Kidney (tissue), 13 donors: ENCODE measurements at regions not wholly inside any gene's neighbourhood (a gene's known extent, or its start where the extent isn't known, plus 50 kb on each side); places are given as distances from the start of the nearest gene placed in this dataset.
"Not testable (repeated sequence)": the region's sequence is repeated elsewhere in the genome, so short reads cannot be mapped to it uniquely, and the experiment has no call there.

Experiments
- DNase-seq, 5 donors: peaks; one replicate each; pipeline ENCODE4 v3.0.0-alpha.2; 2013 to 2020
- FAIRE-seq: peaks from 2 replicates; lab custom pipeline; 2012; peaks lifted over from hg19 to GRCh38; lab: Jason Lieb, UNC
- H3K27ac ChIP-seq, 2 donors: one replicate each; pipeline ENCODE4 v1.7.0; 2013; ENCODE audit warnings: low read depth in 2 of 2, low read length in 2 of 2, inconsistent platforms in 1 of 2
- H3K27me3 ChIP-seq: one replicate; pipeline ENCODE4 v1.7.1; 2013; ENCODE audit warnings: low read length, inconsistent platforms; ENCODE audit not compliant: control insufficient read depth, insufficient read depth
- H3K36me3 ChIP-seq, 3 donors: one replicate each; pipeline versions ENCODE4 v1.7.0 to v1.7.1; 2013; ENCODE audit warnings: low read length in 3 of 3, control low read depth in 1 of 3, inconsistent platforms in 1 of 3; ENCODE audit not compliant: insufficient read depth in 3 of 3, control insufficient read depth in 2 of 3
- H3K4me1 ChIP-seq, 3 donors: one replicate each; pipeline versions ENCODE4 v1.7.0 to v1.7.1; 2013; ENCODE audit warnings: low read length in 3 of 3, inconsistent platforms in 1 of 3, low read depth in 1 of 3; ENCODE audit not compliant: control insufficient read depth in 2 of 3, insufficient read depth in 2 of 3
- H3K4me3 ChIP-seq, 3 donors: one replicate each; pipeline versions ENCODE4 v1.7.0 to v1.8.1; 2013; ENCODE audit warnings: low read length in 3 of 3, control low read depth in 1 of 3, inconsistent platforms in 1 of 3
- H3K9ac ChIP-seq, 3 donors: one replicate each; pipeline versions ENCODE4 v1.7.0 to v1.7.1; 2013; ENCODE audit warnings: low read length in 3 of 3, control low read depth in 1 of 3, inconsistent platforms in 1 of 3
- H3K9me3 ChIP-seq, 3 donors: one replicate each; pipeline versions ENCODE4 v1.7.0 to v1.7.1; 2013; ENCODE audit warnings: low read length in 3 of 3, control low read depth in 1 of 3, inconsistent platforms in 1 of 3; ENCODE audit not compliant: control insufficient read depth in 2 of 3, insufficient read depth in 1 of 3
- intact Hi-C: fragments of 100-400 bp; cut with DNase I; formaldehyde crosslinking; loops from one replicate; pipeline ENCODE4 v1.11.1; 2022
- TF ChIP-seq, protein P1 (sequence below): IDR thresholded peaks from 3 replicates; pipeline ENCODE4 v1.5.1; 2012; ENCODE audit warnings: mild to moderate bottlenecking, moderate library complexity, borderline replicate concordance; ENCODE audit not compliant: insufficient read depth; ENCODE audit errors: extremely low read depth
- donor health status: control.
- donor health status: control.
- donor health status: control.
- donor health status: control.
- donor health status: control.
- donor health status: DM: yes; HTN: yes; CAD: no.
- donor health status: Normal renal cell carcinoma (clear cell type).

DNA sequence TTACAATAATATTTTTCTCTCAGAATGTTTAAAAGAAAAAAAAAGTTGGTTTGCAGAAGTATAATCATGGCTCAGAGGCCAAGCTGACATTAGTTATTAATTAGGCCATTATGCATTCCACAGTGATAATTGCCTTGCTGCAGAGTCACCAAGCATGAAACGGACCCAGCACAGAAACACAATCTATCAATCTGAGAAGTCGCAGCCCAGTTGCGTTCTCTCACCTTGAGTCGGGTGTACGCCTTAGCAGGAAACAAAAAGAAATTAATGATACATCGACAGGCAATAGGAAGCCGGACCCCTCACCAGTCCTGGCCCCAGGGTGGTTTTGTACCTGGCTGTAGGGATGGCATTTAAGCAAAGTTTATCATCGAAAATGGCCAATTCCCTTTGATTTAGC is 129.7 kb downstream of the PHETA1 start:
- DNase-seq (peak in 1 of 5 donors; percentile 12), FAIRE-seq (no peak)
- intact Hi-C loops = no loop called here
- no peak overlapping the region for H3K9ac ChIP-seq
- H3K4me1 ChIP-seq = no peaks in the 10 kb centered on the region
- H3K9me3 ChIP-seq = peaks cover 0 to 5% (median under 1%) of the 10 kb centered on the region in 3 donors
- H3K36me3 ChIP-seq = no peaks in the 10 kb centered on the region
- no peak overlapping the region for H3K4me3 ChIP-seq
- no peaks in the 10 kb centered on the region for H3K27me3 ChIP-seq
- TF ChIP-seq, protein P1, sequence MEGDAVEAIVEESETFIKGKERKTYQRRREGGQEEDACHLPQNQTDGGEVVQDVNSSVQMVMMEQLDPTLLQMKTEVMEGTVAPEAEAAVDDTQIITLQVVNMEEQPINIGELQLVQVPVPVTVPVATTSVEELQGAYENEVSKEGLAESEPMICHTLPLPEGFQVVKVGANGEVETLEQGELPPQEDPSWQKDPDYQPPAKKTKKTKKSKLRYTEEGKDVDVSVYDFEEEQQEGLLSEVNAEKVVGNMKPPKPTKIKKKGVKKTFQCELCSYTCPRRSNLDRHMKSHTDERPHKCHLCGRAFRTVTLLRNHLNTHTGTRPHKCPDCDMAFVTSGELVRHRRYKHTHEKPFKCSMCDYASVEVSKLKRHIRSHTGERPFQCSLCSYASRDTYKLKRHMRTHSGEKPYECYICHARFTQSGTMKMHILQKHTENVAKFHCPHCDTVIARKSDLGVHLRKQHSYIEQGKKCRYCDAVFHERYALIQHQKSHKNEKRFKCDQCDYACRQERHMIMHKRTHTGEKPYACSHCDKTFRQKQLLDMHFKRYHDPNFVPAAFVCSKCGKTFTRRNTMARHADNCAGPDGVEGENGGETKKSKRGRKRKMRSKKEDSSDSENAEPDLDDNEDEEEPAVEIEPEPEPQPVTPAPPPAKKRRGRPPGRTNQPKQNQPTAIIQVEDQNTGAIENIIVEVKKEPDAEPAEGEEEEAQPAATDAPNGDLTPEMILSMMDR = no peak
- no peak overlapping the region for H3K27ac ChIP-seq

GRCh38 chr12:111238075-111238734 is 130.7 kb downstream of the PHETA1 start:
- no peak overlapping the region for H3K9ac ChIP-seq
- H3K9me3 ChIP-seq = peaks cover 0 to 2% (median 0%) of the 10 kb centered on the region in 3 donors
- no peaks in the 10 kb centered on the region for H3K4me1 ChIP-seq
- no peaks in the 10 kb centered on the region for H3K36me3 ChIP-seq
- TF ChIP-seq, protein P1 = no peak
- intact Hi-C loops = no loop called here
- FAIRE-seq (no peak), DNase-seq (no peak)
- H3K27ac ChIP-seq = no peak overlapping the region
- H3K27me3 ChIP-seq = no peaks in the 10 kb centered on the region
- no peak overlapping the region for H3K4me3 ChIP-seq

DNA sequence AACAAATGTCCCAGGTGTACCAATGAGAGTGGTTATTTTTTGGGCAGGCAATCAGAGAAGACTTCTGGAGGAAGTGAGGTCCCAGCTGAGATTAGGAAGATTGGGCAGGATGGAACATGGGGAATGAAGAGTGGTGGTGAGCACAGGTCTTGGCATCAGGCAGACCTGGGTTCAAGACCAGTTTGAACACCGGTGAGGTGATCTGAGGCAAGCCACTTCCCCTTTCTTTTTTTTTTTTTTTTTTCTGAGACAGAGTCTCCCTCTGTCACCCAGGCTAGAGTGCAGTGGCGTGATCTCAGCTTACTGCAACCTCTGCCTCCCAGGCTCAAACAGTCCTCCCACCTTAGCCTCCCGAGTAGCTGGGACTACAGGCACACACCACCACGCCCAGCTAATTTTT is 134.4 kb downstream of the PHETA1 start:
- H3K9me3 ChIP-seq, H3K27ac ChIP-seq, H3K9ac ChIP-seq, H3K27me3 ChIP-seq, H3K36me3 ChIP-seq, FAIRE-seq, H3K4me1 ChIP-seq, DNase-seq, H3K4me3 ChIP-seq, intact Hi-C loops: not testable (repeated sequence)

DNA sequence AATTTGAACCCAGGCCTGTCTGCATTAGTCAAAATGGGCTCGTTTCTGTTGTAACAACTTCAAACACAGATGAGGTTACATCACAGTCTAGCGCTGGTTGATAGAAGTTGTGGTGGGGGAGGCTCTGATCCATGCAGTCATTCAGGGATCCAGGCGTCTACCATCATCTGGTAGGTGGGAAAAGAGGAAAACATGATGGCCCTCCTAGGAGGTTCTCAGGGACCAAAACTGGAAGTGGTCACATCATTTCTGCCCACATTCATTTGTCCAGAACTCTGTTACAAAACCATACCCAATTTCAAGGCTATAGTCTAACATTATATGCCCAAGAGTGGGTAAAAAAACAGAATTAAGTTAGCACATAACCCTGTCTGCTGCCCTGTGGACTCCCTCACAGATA is 135.1 kb downstream of the PHETA1 start:
- Histone ChIP-seq H3K9me3 (peaks cover 0 to 2% (median 0%) of the 10 kb centered on the region in 3 donors), H3K4me3 (no peak overlapping the region), H3K4me1 (no peaks in the 10 kb centered on the region), H3K27ac (no peak overlapping the region), H3K36me3 (no peaks in the 10 kb centered on the region), H3K9ac (no peak overlapping the region), H3K27me3 (no peaks in the 10 kb centered on the region)
- FAIRE-seq = no peak
- TF ChIP-seq, protein P1 = no peak
- intact Hi-C loops = no loop called here
- no peak for DNase-seq
